Endothelial cell of umbilical vein (primary cell): ENCODE measurements at regions not wholly inside any gene's neighbourhood (a gene's known extent, or its start where the extent isn't known, plus 50 kb on each side); places are given as distances from the start of the nearest gene placed in this dataset.

Experiments
- BruUV-seq: library from RNA; stranded (reverse); fragments of 400-500 nt; replicated peaks from 2 replicates; lab custom pipeline; 2021; lab: Mats Ljungman, UMichigan
- CTCF ChIA-PET: fragments of 300-600, 350-600 bp; sonication (Branson Sonifier 250); formaldehyde crosslinking; loops from one replicate; lab custom pipeline; 2021; ENCODE audit warnings: antibody characterized with exemption, inconsistent platforms; lab: Charles Lee
- POLR2A ChIA-PET: fragments of 300-600, 350-600 bp; sonication (Branson Sonifier 250); formaldehyde crosslinking; loops from one replicate; lab custom pipeline; 2021; ENCODE audit warnings: antibody characterized with exemption, inconsistent platforms; lab: Charles Lee
- DNase-seq: peaks from one replicate; pipeline ENCODE4 v3.0.0-alpha.2; 2011; ENCODE audit warnings: low read depth, low spot score
- FAIRE-seq: peaks from 2 replicates; lab custom pipeline; 2011; peaks lifted over from hg19 to GRCh38; lab: Jason Lieb, UNC
- H2AFZ ChIP-seq: 2 replicates; pipeline ENCODE4 v1.6.0; 2012; ENCODE audit warnings: low read depth, low read length, control low read depth, inconsistent platforms
- H3K27ac ChIP-seq: 2 replicates; pipeline ENCODE4 v1.5.1; 2011; ENCODE audit warnings: low read depth, mild to moderate bottlenecking, control low read depth, low read length, moderate library complexity; ENCODE audit not compliant: insufficient read depth
- H3K27me3 ChIP-seq, 2 experiments: 2 replicates each; pipeline versions ENCODE4 v1.6.0 to v1.6.1; 2011; ENCODE audit warnings: low read length in 2 of 2, mixed read lengths in 1 of 2; ENCODE audit not compliant: control insufficient read depth in 2 of 2, insufficient read depth in 2 of 2
- H3K36me3 ChIP-seq, 2 experiments: 2 replicates in 1 of 2; 3 replicates in 1 of 2; pipeline ENCODE4 v1.5.1; 2011; ENCODE audit warnings: low read length in 2 of 2, mild to moderate bottlenecking in 1 of 2, moderate library complexity in 1 of 2; ENCODE audit not compliant: control insufficient read depth in 2 of 2, insufficient read depth in 2 of 2; ENCODE audit errors: extremely low read depth in 1 of 2
- H3K4me1 ChIP-seq: 3 replicates; pipeline ENCODE4 v1.5.1; 2011; ENCODE audit warnings: mild to moderate bottlenecking, low read length; ENCODE audit not compliant: control insufficient read depth, insufficient read depth; ENCODE audit errors: extremely low read depth
- H3K4me2 ChIP-seq: 2 replicates; pipeline ENCODE4 v1.6.1; 2011; ENCODE audit warnings: low read length, control low read depth, mixed read lengths; ENCODE audit not compliant: insufficient read depth
- H3K4me3 ChIP-seq, 3 experiments: fragments of 200-600 bp in 1 of 3; sonication (generic), shearing (Covaris generic) in 1 of 3; replicated peaks in 1 of 3; 2 replicates each; pipeline ENCODE4 v1.5.1; 2011 to 2016; ENCODE audit warnings: control low read depth in 3 of 3, low read length in 3 of 3, mild to moderate bottlenecking in 2 of 3, inconsistent platforms in 1 of 3, low read depth in 1 of 3, moderate library complexity in 1 of 3; ENCODE audit not compliant: insufficient read depth in 1 of 3
- H3K79me2 ChIP-seq: 2 replicates; pipeline ENCODE4 v1.6.0; 2012; ENCODE audit warnings: low read length, inconsistent platforms; ENCODE audit not compliant: control insufficient read depth, insufficient read depth
- H3K9ac ChIP-seq: replicated peaks from 2 replicates; pipeline ENCODE3; 2011; ENCODE audit warnings: low read length, control low read depth; ENCODE audit not compliant: insufficient read depth; ENCODE audit errors: extremely low read depth
- H3K9me1 ChIP-seq: replicated peaks from 3 replicates; pipeline ENCODE4 v1.6.0; 2011; ENCODE audit warnings: mild to moderate bottlenecking, low read length; ENCODE audit not compliant: control insufficient read depth, insufficient read depth; ENCODE audit errors: extremely low read depth
- H3K9me3 ChIP-seq: replicated peaks from 2 replicates; pipeline ENCODE4 v1.5.1; 2012; ENCODE audit warnings: low read length, inconsistent platforms; ENCODE audit not compliant: control insufficient read depth, insufficient read depth
- H4K20me1 ChIP-seq: replicated peaks from 2 replicates; pipeline ENCODE3; 2011; ENCODE audit warnings: mild to moderate bottlenecking, low read length; ENCODE audit not compliant: control insufficient read depth, insufficient read depth; ENCODE audit errors: extremely low read depth
- CTCF ChIP-seq, 2 donors: IDR thresholded peaks; 1 replicate in 1 of 2; 2 replicates in 1 of 2; pipeline ENCODE4 v1.5.1; 2011; ENCODE audit warnings: low read length in 2 of 2, mild to moderate bottlenecking in 2 of 2, moderate library complexity in 2 of 2, control low read depth in 1 of 2, inconsistent platforms in 1 of 2, low read depth in 1 of 2; ENCODE audit not compliant: insufficient read depth in 1 of 2; ENCODE audit errors: extremely low read depth in 1 of 2
- EZH2 ChIP-seq: IDR thresholded peaks from 2 replicates; pipeline ENCODE4 v1.6.1; 2012; ENCODE audit warnings: borderline replicate concordance, low read depth, mild to moderate bottlenecking, moderate library complexity, low read length, inconsistent platforms; ENCODE audit not compliant: severe bottlenecking
- FOS ChIP-seq: IDR thresholded peaks from 2 replicates; pipeline ENCODE4 v1.6.1; 2011; ENCODE audit warnings: mild to moderate bottlenecking, low read length, moderate library complexity, borderline replicate concordance; ENCODE audit not compliant: insufficient read depth
- GATA2 ChIP-seq: IDR thresholded peaks from 2 replicates; pipeline ENCODE4 v1.7.0; 2011; ENCODE audit warnings: low read depth, mild to moderate bottlenecking, moderate library complexity, mixed read lengths, low read length; ENCODE audit not compliant: insufficient read length, insufficient read depth
- JUN ChIP-seq: IDR thresholded peaks from 2 replicates; pipeline ENCODE4 v1.6.1; 2011; ENCODE audit warnings: borderline replicate concordance, low read depth; ENCODE audit not compliant: insufficient read length, insufficient read depth
- MAX ChIP-seq: IDR thresholded peaks from 2 replicates; pipeline ENCODE4 v1.6.1; 2011; ENCODE audit not compliant: insufficient read depth, insufficient read length
- MYC ChIP-seq: IDR thresholded peaks from one replicate; pipeline ENCODE4 v1.6.1; 2011; ENCODE audit warnings: mild to moderate bottlenecking, low read depth, low read length
- POLR2A ChIP-seq: IDR thresholded peaks from 2 replicates; pipeline ENCODE4 v1.6.1; 2012; ENCODE audit warnings: low read depth, mild to moderate bottlenecking, control low read depth, low read length
- POLR2AphosphoS5 ChIP-seq: IDR thresholded peaks from 2 replicates; pipeline ENCODE4 v1.6.1; 2012; ENCODE audit warnings: low read depth, mild to moderate bottlenecking, control low read depth, low read length, moderate library complexity; ENCODE audit not compliant: insufficient read depth
- dilution Hi-C: fragments of 300-500 bp; cut with MboI; formaldehyde crosslinking; loops from one replicate; pipeline ENCODE4 v1.15.0; 2019; ENCODE audit warnings: low sequenced_read_pairs; ENCODE audit not compliant: extremely low pct_ligation_motif_present
- intact Hi-C: fragments of 100-400 bp; cut with micrococcal nuclease; formaldehyde crosslinking; loops from one replicate; pipeline ENCODE4 v1.10.0; 2022

DNA sequence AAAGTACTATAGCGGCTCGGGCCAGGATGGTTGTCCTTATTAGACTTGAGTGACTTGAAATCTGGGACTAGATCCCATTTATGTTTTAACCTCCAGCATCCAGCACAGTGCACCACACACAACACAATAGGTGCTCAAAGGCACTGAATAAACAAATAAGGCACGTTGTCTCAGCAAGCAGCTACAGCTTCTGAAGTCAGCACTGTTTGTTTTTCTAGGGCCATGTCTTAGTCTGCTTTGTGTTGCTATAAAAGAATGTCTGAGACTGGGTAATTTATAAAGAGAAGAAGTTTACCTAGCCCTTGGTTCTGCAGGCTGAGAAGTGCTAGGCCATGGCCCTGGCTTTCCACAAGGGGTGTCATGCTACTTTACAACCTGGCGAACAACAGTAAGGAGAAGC is 102.1 kb upstream of the LNX1 start:
- H3K9me1 ChIP-seq, result no peaks in the 10 kb centered on the region

More for the DNA sequence above, 102.1 kb upstream of the LNX1 start:
- DNase-seq, result no peak
- BruUV-seq, result no TSS peak
- Histone ChIP-seq H3K27ac (no peak overlapping the region), H3K36me3 (no peaks in the 10 kb centered on the region), H2AFZ (no peak overlapping the region), H4K20me1 (no peaks in the 10 kb centered on the region), H3K9me3 (no peaks in the 10 kb centered on the region), H3K79me2 (no peaks in the 10 kb centered on the region), H3K4me1 (no peaks in the 10 kb centered on the region), H3K9ac (no peak overlapping the region), H3K4me2 (no peak overlapping the region), H3K27me3 (peaks cover 6 to 20% of the 10 kb centered on the region in 2 experiments), H3K4me3 (no peak overlapping the region)
- intact Hi-C loops (no loop called here), dilution Hi-C loops (no loop called here)
- POLR2A ChIA-PET, result no interaction called here
- no peak for TF ChIP-seq GATA2
- TF ChIP-seq EZH2, result no peak
- TF ChIP-seq JUN, result no peak
- TF ChIP-seq POLR2A, result no peak
- TF ChIP-seq FOS, result no peak
- no peak for TF ChIP-seq CTCF (IDR thresholded peaks at IDR 0.05; ENCODE audit: extremely low read depth in 1 of 2, insufficient read depth in 1 of 2, low read depth in 1 of 2, low read length in 2 of 2)
- TF ChIP-seq MYC, result no peak
- no peak for TF ChIP-seq MAX
- TF ChIP-seq POLR2AphosphoS5, result no peak
- no peak for FAIRE-seq
- CTCF ChIA-PET, result interaction anchor here (1.0 to 3.2 kb wide), 2 partner anchors 13 to 541 kb away, joined by 3 to 12 read pairs; no protein-coding TSS in a partner anchor
